ENCODE measurements at regions not wholly inside any gene's neighbourhood (a gene's known extent, or its start where the extent isn't known, plus 50 kb on each side); places are given as distances from the start of the nearest gene placed in this dataset.

DNA sequence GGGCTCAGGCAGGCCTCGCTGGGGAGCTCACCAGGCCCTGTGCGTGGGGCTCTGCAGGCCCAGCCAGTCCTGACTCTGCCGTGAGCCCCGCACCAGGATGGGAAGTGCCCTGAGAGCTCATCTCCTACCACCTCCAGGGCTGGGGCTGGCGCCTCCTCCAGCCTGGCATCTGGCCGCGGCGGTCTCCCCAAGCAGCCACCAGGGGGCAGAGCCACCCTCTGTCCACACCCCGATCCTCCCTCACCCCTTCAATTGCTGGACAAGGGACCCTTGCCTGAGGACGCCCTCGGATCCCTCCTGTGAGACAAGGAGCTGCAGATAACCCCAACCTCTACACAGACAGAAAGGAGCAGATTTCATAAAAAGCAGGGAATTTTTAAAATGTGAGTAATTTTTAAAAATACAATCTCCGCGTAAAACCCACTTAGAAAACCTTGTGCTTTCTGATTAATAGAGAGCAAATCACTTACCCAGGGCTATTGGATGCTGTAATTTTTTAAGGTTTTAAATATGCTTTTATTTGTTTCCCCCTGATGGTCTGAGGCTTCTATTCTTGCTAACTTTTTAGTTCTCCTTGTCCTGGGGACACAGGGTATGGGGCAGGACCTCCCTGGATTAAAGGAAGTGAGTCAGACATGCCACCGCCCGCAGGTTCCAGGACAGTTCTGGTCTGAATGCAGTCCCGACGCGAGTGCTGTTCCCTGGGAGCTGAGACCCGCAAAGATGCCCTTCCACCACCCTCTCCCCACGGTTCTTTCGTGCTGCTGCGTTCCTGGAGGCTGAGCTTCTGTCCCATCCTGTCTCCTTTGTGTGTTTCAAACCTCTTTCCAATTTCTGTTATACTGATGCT is 52.3 kb upstream of the CHRNA7 start:
- TF ChIP-seq, protein P1, sequence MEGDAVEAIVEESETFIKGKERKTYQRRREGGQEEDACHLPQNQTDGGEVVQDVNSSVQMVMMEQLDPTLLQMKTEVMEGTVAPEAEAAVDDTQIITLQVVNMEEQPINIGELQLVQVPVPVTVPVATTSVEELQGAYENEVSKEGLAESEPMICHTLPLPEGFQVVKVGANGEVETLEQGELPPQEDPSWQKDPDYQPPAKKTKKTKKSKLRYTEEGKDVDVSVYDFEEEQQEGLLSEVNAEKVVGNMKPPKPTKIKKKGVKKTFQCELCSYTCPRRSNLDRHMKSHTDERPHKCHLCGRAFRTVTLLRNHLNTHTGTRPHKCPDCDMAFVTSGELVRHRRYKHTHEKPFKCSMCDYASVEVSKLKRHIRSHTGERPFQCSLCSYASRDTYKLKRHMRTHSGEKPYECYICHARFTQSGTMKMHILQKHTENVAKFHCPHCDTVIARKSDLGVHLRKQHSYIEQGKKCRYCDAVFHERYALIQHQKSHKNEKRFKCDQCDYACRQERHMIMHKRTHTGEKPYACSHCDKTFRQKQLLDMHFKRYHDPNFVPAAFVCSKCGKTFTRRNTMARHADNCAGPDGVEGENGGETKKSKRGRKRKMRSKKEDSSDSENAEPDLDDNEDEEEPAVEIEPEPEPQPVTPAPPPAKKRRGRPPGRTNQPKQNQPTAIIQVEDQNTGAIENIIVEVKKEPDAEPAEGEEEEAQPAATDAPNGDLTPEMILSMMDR (IDR thresholded peaks at IDR 0.05; ENCODE audit: low read depth, low read length), result peak; percentile 39; the same call in 1 of the 2 replicates
- no peak overlapping the region for H3K4me3 ChIP-seq (ENCODE audit: low read depth, low read length)
